ENCODE measurements at regions not wholly inside any gene's neighbourhood (a gene's known extent, or its start where the extent isn't known, plus 50 kb on each side); places are given as distances from the start of the nearest gene placed in this dataset.

GRCh38 chr3:59483191-59483590 lies 433.4 kb upstream of the CFAP20DC start:
- intact Hi-C loops (cut with DNase I; ENCODE audit: low total_unique reads): no loop called here
- 82 to 84% methylated on average over 3 of the region's 3 CpGs for WGBS, 2 donors

DNA sequence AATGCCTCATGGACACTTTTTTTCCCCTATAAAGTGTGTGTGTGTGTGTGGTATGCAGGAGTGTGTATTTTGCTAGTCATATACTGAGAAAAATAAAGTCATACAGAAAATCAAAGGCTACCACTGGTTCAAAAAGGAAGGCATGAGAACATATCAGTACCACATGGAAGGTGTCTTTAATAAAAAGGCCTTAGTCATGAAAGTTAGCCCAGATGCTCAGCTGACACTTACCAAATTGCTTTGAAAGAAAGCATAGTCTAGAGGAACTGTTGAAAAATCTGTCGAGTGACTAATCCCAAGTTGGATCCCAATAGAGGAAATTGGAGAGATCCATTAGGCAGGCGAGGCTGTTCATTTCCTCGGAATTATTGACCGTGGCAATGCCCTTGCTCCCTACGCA lies 432.9 kb upstream of the CFAP20DC start:
- 57 to 58% methylated on average over 5 of the region's 5 CpGs for WGBS, 2 donors
- no peak for DNase-seq (ENCODE audit: low spot score in 2 of 2)
- TF ChIP-seq POLR2A (IDR thresholded peaks at IDR 0.05): no peak
- TF ChIP-seq, protein P1, sequence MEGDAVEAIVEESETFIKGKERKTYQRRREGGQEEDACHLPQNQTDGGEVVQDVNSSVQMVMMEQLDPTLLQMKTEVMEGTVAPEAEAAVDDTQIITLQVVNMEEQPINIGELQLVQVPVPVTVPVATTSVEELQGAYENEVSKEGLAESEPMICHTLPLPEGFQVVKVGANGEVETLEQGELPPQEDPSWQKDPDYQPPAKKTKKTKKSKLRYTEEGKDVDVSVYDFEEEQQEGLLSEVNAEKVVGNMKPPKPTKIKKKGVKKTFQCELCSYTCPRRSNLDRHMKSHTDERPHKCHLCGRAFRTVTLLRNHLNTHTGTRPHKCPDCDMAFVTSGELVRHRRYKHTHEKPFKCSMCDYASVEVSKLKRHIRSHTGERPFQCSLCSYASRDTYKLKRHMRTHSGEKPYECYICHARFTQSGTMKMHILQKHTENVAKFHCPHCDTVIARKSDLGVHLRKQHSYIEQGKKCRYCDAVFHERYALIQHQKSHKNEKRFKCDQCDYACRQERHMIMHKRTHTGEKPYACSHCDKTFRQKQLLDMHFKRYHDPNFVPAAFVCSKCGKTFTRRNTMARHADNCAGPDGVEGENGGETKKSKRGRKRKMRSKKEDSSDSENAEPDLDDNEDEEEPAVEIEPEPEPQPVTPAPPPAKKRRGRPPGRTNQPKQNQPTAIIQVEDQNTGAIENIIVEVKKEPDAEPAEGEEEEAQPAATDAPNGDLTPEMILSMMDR (IDR thresholded peaks at IDR 0.05): no peak
- no peak overlapping the region for H3K4me3 ChIP-seq (ENCODE audit: low read depth, poor library complexity, severe bottlenecking)
- intact Hi-C loops (cut with DNase I; ENCODE audit: low total_unique reads): no loop called here

More at GRCh38 chr3:59483191-59483590, 433.4 kb upstream of the CFAP20DC start:
- no peak for TF ChIP-seq POLR2A (IDR thresholded peaks at IDR 0.05)
- TF ChIP-seq, protein P1 (IDR thresholded peaks at IDR 0.05): no peak
- no peak for DNase-seq (ENCODE audit: low spot score in 2 of 2)
- no peak overlapping the region for H3K4me3 ChIP-seq (ENCODE audit: low read depth, poor library complexity, severe bottlenecking)

DNA sequence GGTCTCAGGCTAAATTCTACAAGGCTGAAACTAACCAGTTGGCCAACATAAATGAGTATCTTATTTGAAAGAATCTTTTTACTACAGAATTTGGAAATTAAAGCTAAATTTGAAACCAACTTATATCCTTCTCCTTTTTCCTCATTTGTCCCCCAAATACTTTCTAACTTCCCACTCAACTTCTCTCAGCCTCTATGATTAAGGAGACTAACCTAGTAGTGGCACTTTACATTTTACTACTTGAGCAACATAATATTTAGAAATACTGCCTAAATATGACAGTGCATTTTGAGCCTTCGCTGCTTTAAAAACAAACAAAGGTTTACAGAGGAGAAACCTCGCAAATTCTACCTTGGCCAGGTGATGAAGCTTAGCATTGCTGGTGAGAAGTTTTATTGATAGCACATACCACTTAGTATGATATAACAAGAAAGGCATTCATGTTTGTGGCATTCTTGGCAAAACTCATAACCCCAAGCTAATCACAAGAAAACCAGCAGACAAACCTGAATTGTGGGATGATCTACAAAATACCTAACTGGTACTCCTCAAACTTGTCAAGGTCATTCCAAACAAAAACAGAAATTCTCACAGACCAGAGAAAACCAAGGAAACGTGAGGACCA lies 432.1 kb upstream of the CFAP20DC start:
- WGBS, 2 donors: 72 to 74% methylated on average over 3 of the region's 3 CpGs
- no peak for TF ChIP-seq POLR2A (IDR thresholded peaks at IDR 0.05)
- TF ChIP-seq, protein P1 (IDR thresholded peaks at IDR 0.05): no peak
- intact Hi-C loops (cut with DNase I; ENCODE audit: low total_unique reads): no loop called here
- H3K4me3 ChIP-seq (ENCODE audit: low read depth, poor library complexity, severe bottlenecking): no peak overlapping the region
- no peak for DNase-seq (ENCODE audit: low spot score in 2 of 2)

GRCh38 chr3:59480486-59480995 lies 430.7 kb upstream of the CFAP20DC start:
- DNase-seq (ENCODE audit: low spot score in 2 of 2): no peak
- intact Hi-C loops (cut with DNase I; ENCODE audit: low total_unique reads): no loop called here
- 26 to 29% methylated on average over 5 of the region's 5 CpGs for WGBS, 2 donors
- TF ChIP-seq, protein P1 (IDR thresholded peaks at IDR 0.05): no peak
- TF ChIP-seq POLR2A (IDR thresholded peaks at IDR 0.05): no peak
- H3K4me3 ChIP-seq (ENCODE audit: low read depth, poor library complexity, severe bottlenecking): no peak overlapping the region

- DNase-seq (ENCODE audit: low spot score in 2 of 2): no peak
- TF ChIP-seq, protein P1 (IDR thresholded peaks at IDR 0.05): no peak
- TF ChIP-seq POLR2A (IDR thresholded peaks at IDR 0.05): no peak
- intact Hi-C loops (cut with DNase I; ENCODE audit: low total_unique reads): no loop called here
- 87 to 88% methylated on average over 4 of the region's 4 CpGs for WGBS, 2 donors
- H3K4me3 ChIP-seq (ENCODE audit: low read depth, poor library complexity, severe bottlenecking): no peak overlapping the region
Observed at GRCh38 chr3:59473636-59474035, 423.8 kb upstream of the CFAP20DC start.

GRCh38 chr3:59472541-59472940 lies 422.7 kb upstream of the CFAP20DC start:
- TF ChIP-seq, protein P1 (IDR thresholded peaks at IDR 0.05): no peak
- no peak for TF ChIP-seq POLR2A (IDR thresholded peaks at IDR 0.05)
- DNase-seq (ENCODE audit: low spot score in 2 of 2): no peak
- intact Hi-C loops (cut with DNase I; ENCODE audit: low total_unique reads): no loop called here
- no peak overlapping the region for H3K4me3 ChIP-seq (ENCODE audit: low read depth, poor library complexity, severe bottlenecking)
- 85 to 86% methylated on average over 3 of the region's 3 CpGs for WGBS, 2 donors

All from lower leg skin (tissue), 4 donors.